CMK (cell line): ENCODE measurements at regions not wholly inside any gene's neighbourhood (a gene's known extent, or its start where the extent isn't known, plus 50 kb on each side); places are given as distances from the start of the nearest gene placed in this dataset.
"Not testable (repeated sequence)": the region's sequence is repeated elsewhere in the genome, so short reads cannot be mapped to it uniquely, and the experiment has no call there.

Source experiments
- DNase-seq: peaks from one replicate; pipeline ENCODE4 v3.0.0-alpha.2; 2010; ENCODE audit warnings: low read depth

- no peak for DNase-seq
Observed at GRCh38 chr17:12195418-12195817, 174.7 kb downstream of the MAP2K4 start.

DNA sequence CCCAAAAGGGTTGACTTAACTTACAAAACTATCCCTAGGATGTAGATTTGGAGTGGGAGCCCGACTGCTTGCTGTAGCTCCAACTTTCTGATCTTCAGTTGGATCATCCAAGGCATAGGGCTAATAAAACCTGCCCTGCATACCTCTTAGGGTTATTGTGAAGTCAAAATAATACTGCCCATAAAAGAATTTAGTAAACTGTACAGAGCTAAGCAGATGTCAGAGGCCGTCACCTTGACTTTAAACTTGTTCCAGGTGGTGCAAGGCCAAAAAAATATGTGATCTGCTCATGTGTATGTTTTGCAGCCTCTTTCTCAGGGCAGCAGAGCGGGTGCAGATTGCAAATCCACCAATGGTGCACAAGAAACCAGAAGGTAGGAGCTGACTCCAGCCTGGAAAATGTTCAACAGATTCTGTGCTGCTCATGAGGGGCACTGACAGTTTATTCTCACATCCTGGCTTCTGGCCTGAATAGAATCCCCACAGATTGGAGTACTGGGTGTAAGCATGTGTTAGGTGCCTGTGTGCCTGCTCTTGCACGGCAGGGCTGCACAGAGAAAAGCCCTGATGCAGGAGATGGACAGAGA is 180.7 kb downstream of the MAP2K4 start:
- DNase-seq: no peak

GRCh38 chr17:12209632-12210191 is 189.0 kb downstream of the MAP2K4 start:
- no peak for DNase-seq

DNA sequence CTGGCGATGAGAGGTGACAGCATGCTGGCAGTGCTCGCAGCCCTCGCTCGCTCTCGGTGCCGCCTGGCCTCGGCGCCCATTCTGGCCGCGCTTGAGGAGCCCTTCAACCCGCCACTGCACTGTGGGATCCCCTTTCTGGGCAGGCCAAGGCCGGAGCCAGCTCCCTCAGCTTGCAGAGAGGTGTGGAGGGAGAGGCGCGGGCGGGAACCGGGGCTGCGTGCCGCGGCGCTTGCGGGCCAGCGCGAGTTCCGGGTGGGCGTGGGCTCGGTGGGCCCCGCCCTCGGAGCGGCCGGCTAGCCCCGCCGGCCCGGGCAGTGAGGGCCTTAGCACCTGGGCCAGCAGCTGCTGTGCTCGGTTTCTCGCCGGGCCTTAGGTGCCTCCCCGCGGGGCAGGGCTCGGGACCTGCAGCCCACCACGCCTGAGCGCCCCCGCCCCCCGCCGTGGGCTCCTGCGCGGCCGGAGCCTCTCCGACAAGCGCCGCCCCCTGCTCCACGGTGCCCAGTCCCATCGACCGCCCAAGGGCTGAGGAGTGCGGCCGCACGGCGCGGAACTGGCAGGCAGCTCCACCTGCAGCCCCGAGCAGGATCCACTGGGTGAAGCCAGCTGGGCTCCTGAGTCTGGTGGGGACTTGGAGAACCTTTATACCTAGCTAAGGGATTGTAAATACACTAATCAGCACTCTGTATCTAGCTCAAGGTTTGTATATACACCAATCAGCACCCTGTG is 200.2 kb downstream of the MAP2K4 start:
- not testable (repeated sequence) for DNase-seq

DNA sequence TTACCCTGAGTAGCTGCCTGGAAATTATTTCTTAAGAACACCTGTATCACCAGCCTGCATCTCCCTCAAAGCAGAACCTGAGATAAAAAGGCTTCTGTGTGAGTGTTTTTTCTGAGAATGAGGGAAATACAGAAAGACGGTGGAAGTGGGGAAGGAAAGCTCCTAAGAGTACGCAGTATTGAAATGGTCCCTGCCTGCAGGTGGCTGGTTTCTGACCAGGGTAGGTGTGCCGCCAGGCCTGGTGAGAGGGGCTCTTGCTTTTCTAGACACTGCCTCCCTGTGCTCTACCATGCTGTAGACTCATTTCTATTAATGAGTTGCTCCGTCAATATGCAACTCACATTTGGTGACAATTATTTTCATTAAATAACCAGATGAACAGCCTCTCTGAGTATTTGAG is 201.7 kb downstream of the MAP2K4 start:
- DNase-seq: no peak

DNA sequence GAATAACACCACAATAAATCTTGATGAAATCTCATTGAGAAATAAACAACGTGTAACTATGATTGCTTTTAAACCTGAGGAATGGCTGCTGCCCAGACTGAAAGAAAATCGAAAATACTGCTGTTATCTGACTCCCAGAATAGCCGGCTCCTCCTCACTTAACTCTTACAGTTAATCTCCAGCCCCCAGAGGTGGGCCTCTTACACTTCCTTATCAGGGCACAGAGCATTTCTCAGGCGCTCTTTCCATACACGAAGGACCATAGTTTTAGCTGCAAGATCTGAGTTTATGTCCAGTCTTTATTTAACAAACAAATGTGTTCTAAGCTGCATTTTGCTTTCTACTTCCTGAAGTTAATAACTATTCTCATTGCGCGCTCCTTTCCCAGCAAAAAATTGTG is 206.9 kb downstream of the MAP2K4 start:
- peak; percentile 20 for DNase-seq

- DNase-seq: no peak
Observed at GRCh38 chr17:12229335-12229734, 208.7 kb downstream of the MAP2K4 start.

DNA sequence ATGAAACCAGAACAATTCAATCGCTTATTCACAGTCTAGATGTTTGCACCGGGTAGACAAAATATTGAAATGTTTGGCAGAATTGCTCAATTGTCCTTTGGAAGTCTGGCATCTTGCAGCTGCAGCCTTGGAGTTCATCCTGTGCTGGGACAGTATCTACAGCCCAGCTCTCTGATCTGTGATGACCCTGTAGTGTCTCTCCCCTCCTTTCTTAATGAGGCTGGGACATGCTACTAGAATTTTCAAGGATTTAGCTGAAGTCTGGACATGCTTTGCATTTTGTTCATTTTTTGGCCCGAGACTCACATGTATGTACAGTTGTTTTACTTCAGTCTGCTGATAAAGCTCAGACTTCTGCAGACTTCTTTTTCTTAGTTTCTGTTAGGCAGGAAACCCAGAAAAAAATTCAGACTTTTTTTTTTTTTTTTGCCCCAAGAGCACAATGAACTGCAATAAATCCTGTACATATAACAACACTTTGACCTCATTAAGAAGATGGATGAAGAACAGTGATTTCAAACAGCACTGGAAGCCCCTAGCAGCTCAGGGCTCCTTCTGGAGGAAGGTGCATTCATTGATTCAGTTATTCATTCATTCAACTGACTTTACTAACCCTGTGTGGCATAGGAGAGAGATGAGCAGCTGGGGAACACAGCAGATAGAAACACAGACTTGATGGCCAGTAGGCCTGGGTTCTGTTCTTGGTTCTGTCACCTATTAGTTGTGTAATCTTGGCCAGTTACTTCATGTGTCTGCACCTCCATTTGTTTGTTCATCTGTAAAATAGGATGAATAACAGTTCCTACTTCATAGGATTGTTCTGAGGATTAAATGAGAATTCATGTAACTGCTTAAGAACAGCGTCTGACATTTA is 210.0 kb downstream of the MAP2K4 start:
- DNase-seq: no peak

DNA sequence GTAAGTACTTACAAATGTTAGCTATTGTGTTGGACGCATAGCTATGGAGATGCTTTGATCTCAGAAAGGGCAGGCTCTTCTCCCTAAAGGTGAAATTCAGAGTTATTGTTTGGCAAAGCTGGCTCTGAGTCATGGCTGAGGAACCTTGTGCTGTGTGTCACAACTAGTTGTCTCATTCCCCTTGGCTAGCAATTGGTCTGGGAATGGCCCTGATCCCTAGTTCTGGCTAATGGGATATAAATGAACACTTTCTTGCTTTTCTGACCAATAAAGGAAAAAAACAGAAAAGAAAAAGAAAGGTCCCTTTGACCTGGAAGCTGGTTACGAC is 210.6 kb downstream of the MAP2K4 start:
- no peak for DNase-seq

- not testable (repeated sequence) for DNase-seq
Observed at GRCh38 chr17:12239021-12239420, 218.3 kb downstream of the MAP2K4 start.

DNA sequence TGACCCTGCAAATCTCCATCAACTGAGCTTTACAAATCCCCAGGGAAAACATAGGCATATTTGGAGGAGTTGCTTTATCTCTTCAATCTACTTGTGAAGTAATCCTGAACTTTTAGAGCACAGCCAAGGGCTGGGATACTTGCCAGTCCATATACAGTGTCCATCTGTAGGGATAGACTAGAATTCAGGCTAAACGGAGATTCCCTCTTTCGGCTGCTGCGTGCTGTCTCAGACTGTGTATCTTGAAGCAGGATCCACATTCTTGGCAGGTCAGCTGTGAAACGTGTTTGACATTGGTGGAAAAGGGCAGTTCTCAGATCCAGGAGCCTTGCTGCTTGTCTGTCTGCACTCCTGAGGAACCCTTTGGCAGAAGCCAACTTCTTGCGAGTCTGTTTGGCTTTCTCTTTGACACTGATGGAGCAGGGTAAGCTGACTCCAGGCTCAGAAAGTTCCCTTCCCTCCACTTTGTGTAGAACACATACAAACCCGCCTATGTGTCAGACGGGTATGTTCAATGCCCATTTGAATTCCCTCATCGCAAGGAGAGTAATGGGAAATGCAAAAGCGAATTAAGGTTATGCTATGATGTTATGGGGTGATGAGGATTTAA is 221.8 kb downstream of the MAP2K4 start:
- DNase-seq: no peak

DNA sequence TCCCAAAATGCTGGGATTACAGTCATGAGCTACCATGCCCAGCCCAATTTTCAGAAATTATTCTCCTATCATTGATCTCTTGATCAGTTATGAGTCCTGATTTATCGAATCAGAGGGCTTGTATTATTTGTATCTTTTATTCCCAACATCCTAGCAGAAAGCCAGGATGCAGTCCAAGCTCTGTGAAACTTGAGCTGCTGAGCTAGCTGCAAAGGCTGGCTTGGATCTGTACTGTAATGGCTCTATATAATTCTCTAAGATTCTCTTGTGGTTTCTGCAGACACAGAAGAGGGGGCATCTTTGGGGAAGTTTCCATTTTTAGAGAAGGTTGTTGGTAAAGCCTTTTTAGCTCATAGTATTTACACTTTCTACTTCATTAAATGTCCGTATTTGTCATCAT is 227.1 kb downstream of the MAP2K4 start:
- no peak for DNase-seq

GRCh38 chr17:12250973-12251372 is 230.3 kb downstream of the MAP2K4 start:
- DNase-seq: no peak

DNA sequence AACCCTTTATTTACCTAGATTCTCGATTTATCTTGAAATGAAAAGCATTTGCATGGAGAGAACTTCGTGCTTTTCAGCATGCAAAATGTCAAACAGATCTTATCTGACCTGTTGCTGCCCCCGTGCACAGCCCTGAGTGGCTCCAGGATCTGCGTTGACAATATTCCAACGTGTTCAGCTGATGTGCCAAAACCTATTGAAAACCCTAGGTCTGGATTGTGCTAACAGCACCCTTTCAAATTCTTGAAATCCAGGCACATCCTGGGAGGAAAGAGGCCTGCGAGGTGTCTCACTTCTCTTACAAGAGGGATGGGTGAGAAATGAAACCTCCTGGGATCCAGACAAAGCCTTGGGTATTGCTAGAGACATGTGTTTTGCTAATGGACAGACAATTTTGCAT is 231.8 kb downstream of the MAP2K4 start:
- DNase-seq: no peak

- no peak for DNase-seq
Observed at GRCh38 chr17:12254460-12254859, 233.8 kb downstream of the MAP2K4 start.

GRCh38 chr17:12256380-12256995 is 235.8 kb downstream of the MAP2K4 start:
- DNase-seq: peak; percentile 8

DNA sequence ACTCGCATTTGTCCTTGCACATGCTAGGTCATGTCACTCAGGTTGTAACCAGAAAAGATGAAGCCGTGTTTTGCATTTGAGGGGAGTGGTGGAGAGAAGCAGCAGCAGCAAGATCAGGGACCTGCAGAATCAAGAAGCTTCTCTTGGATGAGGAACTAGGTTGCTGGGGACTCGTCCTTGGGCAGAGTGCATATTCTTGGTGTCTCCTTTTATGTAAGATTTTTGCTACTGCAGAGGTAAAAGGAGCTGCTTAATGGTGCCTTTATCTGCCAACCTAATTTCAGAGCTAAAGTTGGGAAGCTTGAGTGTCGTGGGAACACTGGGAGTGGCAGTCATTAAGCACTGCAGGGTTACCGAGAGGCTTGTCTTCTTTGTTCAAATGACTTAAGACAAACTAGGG is 236.5 kb downstream of the MAP2K4 start:
- DNase-seq: no peak

DNA sequence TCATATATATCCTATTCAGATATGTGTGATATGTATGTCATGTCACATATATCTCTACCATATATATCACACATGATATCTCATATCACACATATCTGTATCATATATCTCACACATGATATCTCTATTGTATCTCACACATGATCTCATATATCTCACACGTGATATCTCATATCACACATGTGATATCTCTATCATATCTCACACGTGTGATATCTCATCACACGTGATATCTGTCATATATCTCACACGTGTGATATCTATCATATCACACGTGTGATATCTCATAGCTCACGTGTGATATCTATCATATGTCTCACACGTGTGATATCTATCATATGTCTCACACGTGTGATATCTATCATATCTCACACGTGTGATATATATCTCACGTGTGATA is 240.7 kb downstream of the MAP2K4 start:
- DNase-seq: no peak

- no peak for DNase-seq
Observed at GRCh38 chr17:12269751-12270150, 249.1 kb downstream of the MAP2K4 start.

GRCh38 chr17:12277827-12278226 is 257.1 kb downstream of the MAP2K4 start:
- no peak for DNase-seq

DNA sequence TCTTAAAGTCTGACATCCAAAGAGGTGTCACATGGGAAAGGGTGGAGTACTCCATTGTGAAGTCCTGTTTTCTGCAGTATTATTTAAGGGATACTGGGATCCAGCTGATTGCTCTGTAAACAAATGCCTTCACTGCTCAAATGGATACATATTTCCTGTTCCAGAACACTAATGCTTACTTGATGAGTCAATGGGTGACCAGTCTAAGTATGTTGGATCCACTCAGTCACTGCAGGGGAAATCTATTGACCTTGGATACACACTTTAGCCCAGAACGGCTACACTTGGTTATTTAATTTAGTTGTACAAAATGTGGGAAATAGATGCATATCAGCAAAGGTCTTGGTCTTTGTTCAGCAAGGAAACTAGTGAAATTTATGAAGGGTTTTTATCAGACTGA is 261.4 kb downstream of the MAP2K4 start:
- DNase-seq: no peak

- no peak for DNase-seq
Observed at GRCh38 chr17:12287953-12288352, 267.3 kb downstream of the MAP2K4 start.
